ENCODE measurements at regions not wholly inside any gene's neighbourhood (a gene's known extent, or its start where the extent isn't known, plus 50 kb on each side); places are given as distances from the start of the nearest gene placed in this dataset.

DNA sequence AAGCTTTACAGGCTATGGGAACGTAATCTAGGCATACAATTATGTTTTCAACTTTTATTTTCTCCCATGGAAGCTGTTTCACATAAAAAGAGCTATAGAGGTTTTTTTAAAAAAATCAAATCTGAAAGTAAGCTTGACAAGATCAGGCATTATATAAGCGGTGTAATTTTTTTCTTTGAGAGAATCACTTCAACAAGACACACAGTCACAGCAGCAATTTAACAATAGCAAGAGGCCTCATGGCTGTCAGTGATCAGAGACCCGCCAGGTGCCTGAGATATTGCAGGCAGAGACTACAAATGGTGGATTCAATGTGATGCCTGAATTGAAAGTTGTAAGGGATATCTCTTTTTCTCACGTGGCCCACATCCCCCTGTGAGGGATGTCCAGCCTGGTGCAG, 270.5 kb upstream of the TBC1D5 start:
- TF ChIP-seq CTCF (IDR thresholded peaks at IDR 0.05; ENCODE audit: extremely low read depth, low read depth, low read length): no peak
- H4K20me1 ChIP-seq (ENCODE audit: insufficient read depth, low read length): no peaks in the 10 kb centered on the region
- no peak overlapping the region for H3K27ac ChIP-seq (ENCODE audit: low read depth, low read length)

DNA sequence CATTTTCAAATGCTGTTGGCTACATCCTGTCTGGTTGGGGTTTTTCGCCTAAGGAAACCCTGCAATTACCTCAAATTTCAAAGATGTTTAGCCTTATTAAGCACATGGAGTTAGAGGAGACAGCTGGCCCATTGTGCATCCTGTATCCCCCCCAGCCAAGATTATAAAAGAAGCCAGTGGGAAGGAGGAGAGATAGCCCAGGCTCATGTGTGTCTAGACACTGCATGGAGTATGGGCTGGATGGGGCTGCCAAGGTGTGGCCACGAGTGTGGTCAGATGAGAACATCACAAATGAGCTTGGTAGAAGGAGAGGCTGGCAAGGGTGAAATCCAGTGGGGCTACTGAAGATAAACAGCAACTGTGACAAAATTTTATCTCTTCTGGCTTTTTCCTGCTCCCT, 270.0 kb upstream of the TBC1D5 start:
- Histone ChIP-seq H3K4me2 (ENCODE audit: insufficient read depth, low read length) (no peak overlapping the region), H3K79me2 (ENCODE audit: insufficient read depth, low read length) (no peaks in the 10 kb centered on the region), H3K27me3 (ENCODE audit: insufficient read depth, low read length) (peaks cover under 1% of the 10 kb centered on the region), H3K27ac (ENCODE audit: low read depth, low read length) (no peak overlapping the region), H2AFZ (ENCODE audit: low read length) (no peak overlapping the region), H3K36me3 (ENCODE audit: insufficient read depth, low read length) (no peaks in the 10 kb centered on the region), H4K20me1 (ENCODE audit: insufficient read depth, low read length) (no peaks in the 10 kb centered on the region), H3K4me3 (ENCODE audit: insufficient read depth, low read length) (no peak overlapping the region), H3K9me3 (ENCODE audit: low read depth, low read length) (no peaks in the 10 kb centered on the region), H3K4me1 (ENCODE audit: insufficient read depth, low read length) (peaks cover 5% of the 10 kb centered on the region)
- DNase-seq (ENCODE audit: insufficient read length, low spot score, missing footprints): no peak
- no peak for TF ChIP-seq CTCF (IDR thresholded peaks at IDR 0.05; ENCODE audit: extremely low read depth, low read depth, low read length)

More for the DNA sequence above, 270.5 kb upstream of the TBC1D5 start:
- no peak for DNase-seq (ENCODE audit: insufficient read length, low spot score, missing footprints)
- Histone ChIP-seq H3K4me2 (ENCODE audit: insufficient read depth, low read length) (no peak overlapping the region), H3K79me2 (ENCODE audit: insufficient read depth, low read length) (no peaks in the 10 kb centered on the region), H3K27me3 (ENCODE audit: insufficient read depth, low read length) (peaks cover 5% of the 10 kb centered on the region), H3K36me3 (ENCODE audit: insufficient read depth, low read length) (no peaks in the 10 kb centered on the region), H3K9me3 (ENCODE audit: low read depth, low read length) (no peaks in the 10 kb centered on the region), H3K4me3 (ENCODE audit: insufficient read depth, low read length) (no peak overlapping the region), H3K4me1 (ENCODE audit: insufficient read depth, low read length) (peaks cover 5% of the 10 kb centered on the region), H2AFZ (ENCODE audit: low read length) (no peak overlapping the region)

DNA sequence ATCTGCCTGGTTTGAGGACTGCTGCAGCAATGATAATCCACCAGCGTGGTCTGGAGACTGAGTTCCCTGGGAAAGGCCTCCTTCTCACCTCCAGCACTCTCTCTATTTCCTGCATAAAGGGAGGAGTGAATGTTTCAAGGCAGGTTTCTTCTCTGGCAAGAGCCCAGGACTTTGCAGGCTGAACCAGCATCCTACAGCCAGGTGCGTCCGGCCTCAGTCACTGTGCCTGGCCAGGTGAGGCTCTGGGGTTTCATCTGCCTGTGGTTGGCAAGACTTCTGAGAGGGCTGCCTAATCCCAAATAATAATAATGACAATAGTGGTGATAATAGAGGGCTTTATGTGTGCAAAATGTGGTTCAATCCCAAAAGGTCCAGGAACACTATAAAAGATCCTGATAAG, 269.0 kb upstream of the TBC1D5 start:
- Histone ChIP-seq H3K79me2 (ENCODE audit: insufficient read depth, low read length) (no peaks in the 10 kb centered on the region), H3K4me1 (ENCODE audit: insufficient read depth, low read length) (peaks cover 5% of the 10 kb centered on the region), H3K4me2 (ENCODE audit: insufficient read depth, low read length) (no peak overlapping the region), H3K9me3 (ENCODE audit: low read depth, low read length) (no peaks in the 10 kb centered on the region), H3K36me3 (ENCODE audit: insufficient read depth, low read length) (no peaks in the 10 kb centered on the region), H2AFZ (ENCODE audit: low read length) (no peak overlapping the region), H3K27me3 (ENCODE audit: insufficient read depth, low read length) (no peaks in the 10 kb centered on the region), H3K4me3 (ENCODE audit: insufficient read depth, low read length) (no peak overlapping the region), H3K27ac (ENCODE audit: low read depth, low read length) (no peak overlapping the region), H4K20me1 (ENCODE audit: insufficient read depth, low read length) (no peaks in the 10 kb centered on the region)
- TF ChIP-seq CTCF (IDR thresholded peaks at IDR 0.05; ENCODE audit: extremely low read depth, low read depth, low read length): no peak
- DNase-seq (ENCODE audit: insufficient read length, low spot score, missing footprints): no peak

- Histone ChIP-seq H3K9me3 (ENCODE audit: low read depth, low read length) (no peaks in the 10 kb centered on the region), H3K4me3 (ENCODE audit: insufficient read depth, low read length) (no peak overlapping the region), H3K36me3 (ENCODE audit: insufficient read depth, low read length) (no peaks in the 10 kb centered on the region), H3K4me1 (ENCODE audit: insufficient read depth, low read length) (peaks cover 5% of the 10 kb centered on the region), H3K4me2 (ENCODE audit: insufficient read depth, low read length) (no peak overlapping the region), H3K79me2 (ENCODE audit: insufficient read depth, low read length) (no peaks in the 10 kb centered on the region), H3K27ac (ENCODE audit: low read depth, low read length) (peak overlapping the region; percentile 62), H3K27me3 (ENCODE audit: insufficient read depth, low read length) (no peaks in the 10 kb centered on the region), H4K20me1 (ENCODE audit: insufficient read depth, low read length) (no peaks in the 10 kb centered on the region), H2AFZ (ENCODE audit: low read length) (no peak overlapping the region)
- no peak for TF ChIP-seq CTCF (IDR thresholded peaks at IDR 0.05; ENCODE audit: extremely low read depth, low read depth, low read length)
- DNase-seq (ENCODE audit: insufficient read length, low spot score, missing footprints): no peak
These were observed 267.6 kb upstream of the TBC1D5 start for GRCh38 chr3:18010001-18010400.
